Coronary artery (tissue), 2 donors: ENCODE measurements at regions not wholly inside any gene's neighbourhood (a gene's known extent, or its start where the extent isn't known, plus 50 kb on each side); places are given as distances from the start of the nearest gene placed in this dataset.

Experiments used
- DNase-seq: peaks from one replicate; pipeline ENCODE4 v3.0.0-alpha.2; 2017; ENCODE audit warnings: low spot score
- H3K27ac ChIP-seq, 2 donors: fragments of 200-600 bp; sonication (generic); one replicate each; pipeline ENCODE4 v1.5.1; 2016 to 2019
- H3K4me3 ChIP-seq: fragments of 200-600 bp; sonication (generic); 2 replicates; pipeline ENCODE4 v1.5.1; 2016; ENCODE audit warnings: mild to moderate bottlenecking, moderate library complexity
- CTCF ChIP-seq: fragments of 200-600 bp; sonication (generic); IDR thresholded peaks from one replicate; pipeline ENCODE4 v1.5.1; 2019; ENCODE audit warnings: antibody characterized with exemption

- no peak for DNase-seq
- Histone ChIP-seq H3K27ac (no peak overlapping the region), H3K4me3 (no peak overlapping the region)
- TF ChIP-seq CTCF, result no peak
Observed at GRCh38 chr2:56889738-56890137, 705.9 kb downstream of the CCDC85A start.

DNA sequence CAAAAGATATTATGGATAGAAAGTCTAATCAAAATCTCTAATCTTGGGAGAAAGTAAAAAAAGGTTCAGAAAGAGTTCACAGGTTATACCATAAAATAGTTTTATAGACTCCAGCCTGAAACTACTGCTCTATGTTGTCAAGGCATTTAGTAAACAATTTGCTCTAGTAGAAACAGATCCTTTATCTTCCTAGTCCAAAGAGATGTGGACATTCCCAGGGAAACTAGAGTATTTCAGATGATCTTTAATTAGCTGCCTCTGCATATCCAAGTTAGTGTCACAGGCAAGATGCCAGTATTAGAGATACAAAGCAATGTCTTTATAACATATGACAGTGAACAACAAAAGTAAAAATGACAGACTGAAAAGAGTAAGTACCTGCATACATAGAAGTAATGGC lies 708.6 kb downstream of the CCDC85A start:
- TF ChIP-seq CTCF, result no peak
- no peak for DNase-seq
- H3K27ac ChIP-seq, result no peak overlapping the region
- no peak overlapping the region for H3K4me3 ChIP-seq

- TF ChIP-seq CTCF, result no peak
- DNase-seq, result no peak
- H3K4me3 ChIP-seq, result no peak overlapping the region
- H3K27ac ChIP-seq, result no peak overlapping the region
Observed at GRCh38 chr2:56898986-56899385, 715.2 kb downstream of the CCDC85A start.

GRCh38 chr2:56912490-56912889 lies 728.7 kb downstream of the CCDC85A start:
- no peak for DNase-seq
- H3K4me3 ChIP-seq, result no peak overlapping the region
- no peak for TF ChIP-seq CTCF
- H3K27ac ChIP-seq, result no peak overlapping the region

GRCh38 chr2:56918790-56919189 lies 735.0 kb downstream of the CCDC85A start:
- no peak for DNase-seq
- no peak overlapping the region for H3K27ac ChIP-seq
- H3K4me3 ChIP-seq, result no peak overlapping the region
- no peak for TF ChIP-seq CTCF

GRCh38 chr2:56933976-56934375 lies 750.2 kb downstream of the CCDC85A start:
- DNase-seq, result no peak
- Histone ChIP-seq H3K4me3 (no peak overlapping the region), H3K27ac (no peak overlapping the region)
- no peak for TF ChIP-seq CTCF

GRCh38 chr2:56934866-56935265 lies 751.1 kb downstream of the CCDC85A start:
- TF ChIP-seq CTCF, result no peak
- no peak overlapping the region for H3K27ac ChIP-seq
- H3K4me3 ChIP-seq, result no peak overlapping the region
- DNase-seq, result no peak
